ENCODE measurements at regions not wholly inside any gene's neighbourhood (a gene's known extent, or its start where the extent isn't known, plus 50 kb on each side); places are given as distances from the start of the nearest gene placed in this dataset.
A peak's percentile ranks its signal among the peaks of the same experiment; 100 is the strongest.

- TF ChIP-seq POLR2AphosphoS5 (IDR thresholded peaks at IDR 0.05; ENCODE audit: low read depth, low read length) (no peak), TAF1 (IDR thresholded peaks at IDR 0.05; ENCODE audit: borderline replicate concordance, insufficient read depth, low read length) (no peak), FOXP2 (optimal IDR thresholded peaks at IDR 0.05; ENCODE audit: borderline replicate concordance, extremely low read depth, extremely low read length, insufficient read depth) (no peak), SIN3A (IDR thresholded peaks at IDR 0.05; ENCODE audit: borderline replicate concordance, insufficient read depth, low read length) (no peak), REST (IDR thresholded peaks at IDR 0.05; ENCODE audit: insufficient read depth in 1 of 2, low read depth in 2 of 2, low read length in 2 of 2) (no peak)
These were observed 505.0 kb upstream of the SLC35B3 start for GRCh38 chr6:8940356-8940755.

GRCh38 chr6:8939615-8940014 is 504.3 kb upstream of the SLC35B3 start:
- peak in 1 of 2 experiments; percentile 69; a peak in 1 of 4 replicates for TF ChIP-seq REST (IDR thresholded peaks at IDR 0.05; ENCODE audit: insufficient read depth in 1 of 2, low read depth in 2 of 2, low read length in 2 of 2)
- TF ChIP-seq SIN3A (IDR thresholded peaks at IDR 0.05; ENCODE audit: borderline replicate concordance, insufficient read depth, low read length): peak; percentile 58; the same call in 1 of the 2 replicates
- no peak for TF ChIP-seq POLR2AphosphoS5 (IDR thresholded peaks at IDR 0.05; ENCODE audit: low read depth, low read length)
- peak; percentile 57 for TF ChIP-seq FOXP2 (optimal IDR thresholded peaks at IDR 0.05; ENCODE audit: borderline replicate concordance, extremely low read depth, extremely low read length, insufficient read depth)
- TF ChIP-seq TAF1 (IDR thresholded peaks at IDR 0.05; ENCODE audit: borderline replicate concordance, insufficient read depth, low read length): no peak

- TF ChIP-seq SIN3A (IDR thresholded peaks at IDR 0.05; ENCODE audit: borderline replicate concordance, insufficient read depth, low read length) (no peak), FOXP2 (optimal IDR thresholded peaks at IDR 0.05; ENCODE audit: borderline replicate concordance, extremely low read depth, extremely low read length, insufficient read depth) (no peak), POLR2AphosphoS5 (IDR thresholded peaks at IDR 0.05; ENCODE audit: low read depth, low read length) (no peak), TAF1 (IDR thresholded peaks at IDR 0.05; ENCODE audit: borderline replicate concordance, insufficient read depth, low read length) (no peak), REST (IDR thresholded peaks at IDR 0.05; ENCODE audit: insufficient read depth in 1 of 2, low read depth in 2 of 2, low read length in 2 of 2) (no peak)
These were observed 499.0 kb upstream of the SLC35B3 start for GRCh38 chr6:8934318-8934717.

GRCh38 chr6:8930009-8930408 is 494.7 kb upstream of the SLC35B3 start:
- TF ChIP-seq TAF1 (IDR thresholded peaks at IDR 0.05; ENCODE audit: borderline replicate concordance, insufficient read depth, low read length): no peak
- TF ChIP-seq POLR2AphosphoS5 (IDR thresholded peaks at IDR 0.05; ENCODE audit: low read depth, low read length): no peak
- TF ChIP-seq SIN3A (IDR thresholded peaks at IDR 0.05; ENCODE audit: borderline replicate concordance, insufficient read depth, low read length): no peak
- no peak for TF ChIP-seq FOXP2 (optimal IDR thresholded peaks at IDR 0.05; ENCODE audit: borderline replicate concordance, extremely low read depth, extremely low read length, insufficient read depth)
- TF ChIP-seq REST (IDR thresholded peaks at IDR 0.05; ENCODE audit: insufficient read depth in 1 of 2, low read depth in 2 of 2, low read length in 2 of 2): no peak

GRCh38 chr6:8918196-8918595 is 482.9 kb upstream of the SLC35B3 start:
- TF ChIP-seq POLR2AphosphoS5 (IDR thresholded peaks at IDR 0.05; ENCODE audit: low read depth, low read length): no peak
- TF ChIP-seq TAF1 (IDR thresholded peaks at IDR 0.05; ENCODE audit: borderline replicate concordance, insufficient read depth, low read length): no peak
- TF ChIP-seq SIN3A (IDR thresholded peaks at IDR 0.05; ENCODE audit: borderline replicate concordance, insufficient read depth, low read length): no peak
- TF ChIP-seq FOXP2 (optimal IDR thresholded peaks at IDR 0.05; ENCODE audit: borderline replicate concordance, extremely low read depth, extremely low read length, insufficient read depth): no peak
- TF ChIP-seq REST (IDR thresholded peaks at IDR 0.05; ENCODE audit: insufficient read depth in 1 of 2, low read depth in 2 of 2, low read length in 2 of 2): no peak

All from PFSK-1 (cell line).